Heart left ventricle (tissue), 13 donors: ENCODE measurements at regions not wholly inside any gene's neighbourhood (a gene's known extent, or its start where the extent isn't known, plus 50 kb on each side); places are given as distances from the start of the nearest gene placed in this dataset.

Experiments
- CTCF ChIP-seq, 12 donors: fragments of 200-600 bp; sonication (generic) in 4 of 12; IDR thresholded peaks; one replicate each; pipeline versions ENCODE4 v1.5.0 to v1.8.0; 2018 to 2022; ENCODE audit warnings: antibody characterized with exemption in 12 of 12, mild to moderate bottlenecking in 5 of 12
- POLR2A ChIP-seq, 2 donors: fragments of 450-650 bp; IDR thresholded peaks; one replicate each; pipeline ENCODE4 v1.6.1; 2017; ENCODE audit warnings: antibody characterized with exemption in 2 of 2, mild to moderate bottlenecking in 2 of 2, moderate library complexity in 2 of 2
- donor health status: ischemic (EF 13 %, LVEDD 7.1; RV severe dilation, severe dysfunction).
- donor health status: DM: no; HTN: yes; CAD: no.
- donor health status: DM: no; HTN: no; CAD: no.
- donor health status: ischemic (EF 25% LVEDD 6.9; RV normal size, moderate dysfunction).
- donor health status: ischemic (EF 25% LVEDD 5.7; RV mildly dilated, moderate dysfunction).
- donor health status: ischemic (EF 35%, LVEDD 5.7; RV mildly dilated, moderate dysfunction).
- donor health status: nonischemic (EF 11% LVEDD 7.7; RV severe dilation, severe dysfunction).
- donor health status: DM: yes; HTN: yes; CAD: no.
- donor health status: PGD.
- donor health status: ischemic (EF 29% LVEDD 5.4; RV normal size, mild dysfunction).
- donor health status: nonischemic (EF 23%, LVEDD 6.1; RV moderate dilation, normal function).

DNA sequence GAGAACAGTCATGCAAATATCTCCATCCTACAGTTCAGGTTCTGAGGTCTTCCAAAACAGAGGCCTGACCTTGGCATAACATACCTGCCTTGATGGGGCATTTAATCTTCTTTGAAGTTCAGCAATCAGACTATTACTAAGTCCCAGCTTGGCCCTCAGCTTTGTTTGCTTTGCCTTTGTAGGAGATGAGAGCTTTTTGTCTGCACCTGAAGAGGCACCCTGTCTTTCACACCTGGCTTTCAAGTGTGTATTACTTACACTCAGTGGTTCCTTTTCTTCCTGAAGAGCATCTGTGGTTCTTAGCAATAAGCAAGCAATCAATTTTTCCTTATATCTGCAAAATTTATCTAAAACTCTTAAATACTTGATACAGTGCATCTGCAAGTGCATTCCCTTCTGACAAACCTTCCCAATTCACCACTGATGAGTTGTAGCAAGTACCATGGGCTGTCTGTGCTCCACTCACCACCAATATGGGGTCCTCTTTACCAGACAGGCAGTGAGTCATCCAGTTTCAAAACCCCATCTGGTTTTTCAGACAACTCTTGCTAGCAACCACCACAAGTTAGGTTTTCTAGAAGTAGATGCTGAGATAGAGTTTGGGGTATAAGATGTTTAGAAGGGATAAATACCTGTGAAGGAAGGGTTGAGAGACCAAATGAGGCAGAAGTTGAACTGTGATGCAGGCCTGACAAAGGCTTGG lies 100.2 kb downstream of the HINT1 start:
- no peak for TF ChIP-seq POLR2A (IDR thresholded peaks at IDR 0.05)
- no peak for TF ChIP-seq CTCF (IDR thresholded peaks at IDR 0.05)
